H1 (cell line): ENCODE measurements at regions not wholly inside any gene's neighbourhood (a gene's known extent, or its start where the extent isn't known, plus 50 kb on each side); places are given as distances from the start of the nearest gene placed in this dataset.

Experiments used
- CBX8 ChIP-seq: fragments of 300-800, 300-1000 bp; sonication (generic); IDR thresholded peaks from 2 replicates; pipeline ENCODE4 v1.7.1; 2016; ENCODE audit warnings: low read depth, low read length, borderline replicate concordance
- CTCF ChIP-seq, 3 experiments: IDR thresholded peaks; 1 replicate in 2 of 3; 2 replicates in 1 of 3; pipeline versions ENCODE4 v1.5.1 to v1.6.1; 2011; ENCODE audit warnings: low read length in 3 of 3, mild to moderate bottlenecking in 3 of 3, inconsistent platforms in 2 of 3, low read depth in 1 of 3, moderate library complexity in 1 of 3; ENCODE audit not compliant: insufficient read depth in 1 of 3; ENCODE audit errors: control extremely low read depth in 1 of 3
- EGR1 ChIP-seq: IDR thresholded peaks from 2 replicates; pipeline ENCODE4 v1.6.1; 2011; ENCODE audit warnings: low read depth, low read length, borderline replicate concordance
- HDAC2 ChIP-seq, 2 experiments: fragments of 300-600 bp in 1 of 2; sonication (generic) in 1 of 2; IDR thresholded peaks; 2 replicates each; pipeline ENCODE4 v1.6.1; 2011 to 2012; ENCODE audit warnings: low read depth in 2 of 2, low read length in 2 of 2, mild to moderate bottlenecking in 2 of 2, moderate library complexity in 2 of 2, borderline replicate concordance in 1 of 2, inconsistent platforms in 1 of 2
- JUN ChIP-seq: IDR thresholded peaks from 2 replicates; pipeline ENCODE4 v1.6.1; 2011; ENCODE audit warnings: low read depth, mild to moderate bottlenecking, improper control_type of control experiment, low read length
- PHF8 ChIP-seq: fragments of 200-600 bp; sonication (generic); conservative IDR thresholded peaks from 2 replicates; pipeline ENCODE4 v1.7.1; 2012; ENCODE audit warnings: low read depth, mild to moderate bottlenecking, inconsistent platforms, low read length, moderate library complexity
- POLR2A ChIP-seq, 2 experiments: IDR thresholded peaks; 1 replicate in 1 of 2; 2 replicates in 1 of 2; pipeline ENCODE4 v1.6.1; 2011; ENCODE audit warnings: low read depth in 2 of 2, low read length in 2 of 2, mild to moderate bottlenecking in 2 of 2; ENCODE audit errors: control extremely low read depth in 1 of 2
- POLR2AphosphoS5 ChIP-seq: IDR thresholded peaks from 2 replicates; pipeline ENCODE4 v1.6.1; 2011; ENCODE audit warnings: low read depth, low read length
- RFX5 ChIP-seq: IDR thresholded peaks from 2 replicates; pipeline ENCODE4 v1.6.1; 2011; ENCODE audit warnings: low read depth, low read length, improper control_type of control experiment, borderline replicate concordance
- SP2 ChIP-seq: IDR thresholded peaks from 2 replicates; pipeline ENCODE4 v1.6.1; 2012; ENCODE audit warnings: mild to moderate bottlenecking, low read length, inconsistent platforms
- TAF1 ChIP-seq: IDR thresholded peaks from 2 replicates; pipeline ENCODE4 v1.6.1; 2011; ENCODE audit warnings: mild to moderate bottlenecking, low read depth, low read length

GRCh38 chr4:18231726-18232125 is 210.2 kb upstream of the LCORL start:
- no peak for TF ChIP-seq HDAC2 (IDR thresholded peaks at IDR 0.05; ENCODE audit: borderline replicate concordance in 1 of 2, low read depth in 2 of 2, low read length in 2 of 2)
- TF ChIP-seq POLR2A (IDR thresholded peaks at IDR 0.05; ENCODE audit: control extremely low read depth in 1 of 2, low read depth in 2 of 2, low read length in 2 of 2), result no peak
- no peak for TF ChIP-seq RFX5
- no peak for TF ChIP-seq PHF8
- no peak for TF ChIP-seq POLR2AphosphoS5
- no peak for TF ChIP-seq CTCF (IDR thresholded peaks at IDR 0.05; ENCODE audit: control extremely low read depth in 1 of 3, insufficient read depth in 1 of 3, low read depth in 1 of 3, low read length in 3 of 3)
- no peak for TF ChIP-seq TAF1
- no peak for TF ChIP-seq EGR1
- no peak for TF ChIP-seq JUN
- TF ChIP-seq SP2, result no peak
- no peak for TF ChIP-seq CBX8
